Immature natural killer cell (primary cell): ENCODE measurements at regions not wholly inside any gene's neighbourhood (a gene's known extent, or its start where the extent isn't known, plus 50 kb on each side); places are given as distances from the start of the nearest gene placed in this dataset.

ENCODE experiments used
- DNase-seq, 3 donors: peaks; one replicate each; pipeline ENCODE4 v3.0.0; 2022; ENCODE audit warnings: mixed read lengths in 1 of 3
- H3K27ac Mint-ChIP-seq, 6 donors: one replicate each; pipeline ENCODE4 v1.8.0; 2020; ENCODE audit warnings: mixed read lengths in 6 of 6, mild to moderate bottlenecking in 5 of 6, inconsistent platforms in 4 of 6, moderate library complexity in 3 of 6
- H3K27me3 Mint-ChIP-seq, 3 donors: one replicate each; pipeline ENCODE4 v1.8.0; 2020 to 2021; ENCODE audit warnings: low read depth in 3 of 3, mild to moderate bottlenecking in 3 of 3, mixed read lengths in 3 of 3, moderate library complexity in 3 of 3, inconsistent platforms in 1 of 3
- H3K36me3 Mint-ChIP-seq, 3 donors: one replicate each; pipeline ENCODE4 v1.8.0; 2020; ENCODE audit warnings: mixed read lengths in 3 of 3, inconsistent platforms in 2 of 3, mild to moderate bottlenecking in 2 of 3
- H3K4me1 Mint-ChIP-seq, 2 donors: one replicate each; pipeline ENCODE4 v1.8.0; 2020; ENCODE audit warnings: inconsistent platforms in 2 of 2, mild to moderate bottlenecking in 2 of 2, mixed read lengths in 2 of 2, moderate library complexity in 1 of 2
- H3K4me3 Mint-ChIP-seq, 5 donors: one replicate each; pipeline ENCODE4 v1.8.0; 2020; ENCODE audit warnings: mild to moderate bottlenecking in 5 of 5, mixed read lengths in 5 of 5, inconsistent platforms in 3 of 5, moderate library complexity in 3 of 5
- H3K9me3 Mint-ChIP-seq, 6 donors: one replicate each; pipeline ENCODE4 v1.8.0; 2020; ENCODE audit warnings: mild to moderate bottlenecking in 6 of 6, mixed read lengths in 6 of 6, inconsistent platforms in 4 of 6, moderate library complexity in 3 of 6

DNA sequence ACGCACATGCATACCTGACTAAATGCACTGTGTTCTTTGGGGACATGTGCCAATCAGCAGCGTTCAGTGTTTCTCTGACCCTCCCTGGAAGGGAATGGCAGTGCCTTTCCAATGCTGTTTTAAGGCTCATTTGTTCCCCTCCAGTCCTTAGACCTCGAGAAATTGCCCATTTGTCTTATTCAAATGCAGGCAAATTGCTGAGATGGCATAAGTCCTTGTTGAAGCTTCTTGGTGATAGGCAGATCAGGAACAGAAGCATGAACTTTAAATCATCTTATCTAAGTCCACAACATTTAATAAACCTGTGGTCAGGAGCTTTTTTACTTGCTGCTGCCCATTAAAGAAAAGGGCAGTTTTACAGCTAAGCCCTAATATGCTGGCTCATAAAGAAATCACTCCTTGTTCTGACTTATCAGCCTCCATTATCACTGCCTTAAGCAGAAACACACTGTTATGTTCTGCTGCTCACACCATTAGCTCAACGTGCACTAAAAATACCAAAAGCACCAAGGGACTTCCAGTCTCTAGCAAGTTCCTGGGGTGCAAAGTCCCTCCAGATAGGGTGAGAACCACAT, 112.9 kb upstream of the LRFN2 start:
- H3K36me3 Mint-ChIP-seq, result no peaks in the 10 kb centered on the region
- H3K27ac Mint-ChIP-seq, result no peak overlapping the region
- DNase-seq, result no peak
- no peak overlapping the region for H3K4me3 Mint-ChIP-seq
- H3K4me1 Mint-ChIP-seq, result no peaks in the 10 kb centered on the region
- H3K9me3 Mint-ChIP-seq, result no peaks in the 10 kb centered on the region
- H3K27me3 Mint-ChIP-seq, result peaks cover 3 to 11% (median 5%) of the 10 kb centered on the region in 3 donors

DNA sequence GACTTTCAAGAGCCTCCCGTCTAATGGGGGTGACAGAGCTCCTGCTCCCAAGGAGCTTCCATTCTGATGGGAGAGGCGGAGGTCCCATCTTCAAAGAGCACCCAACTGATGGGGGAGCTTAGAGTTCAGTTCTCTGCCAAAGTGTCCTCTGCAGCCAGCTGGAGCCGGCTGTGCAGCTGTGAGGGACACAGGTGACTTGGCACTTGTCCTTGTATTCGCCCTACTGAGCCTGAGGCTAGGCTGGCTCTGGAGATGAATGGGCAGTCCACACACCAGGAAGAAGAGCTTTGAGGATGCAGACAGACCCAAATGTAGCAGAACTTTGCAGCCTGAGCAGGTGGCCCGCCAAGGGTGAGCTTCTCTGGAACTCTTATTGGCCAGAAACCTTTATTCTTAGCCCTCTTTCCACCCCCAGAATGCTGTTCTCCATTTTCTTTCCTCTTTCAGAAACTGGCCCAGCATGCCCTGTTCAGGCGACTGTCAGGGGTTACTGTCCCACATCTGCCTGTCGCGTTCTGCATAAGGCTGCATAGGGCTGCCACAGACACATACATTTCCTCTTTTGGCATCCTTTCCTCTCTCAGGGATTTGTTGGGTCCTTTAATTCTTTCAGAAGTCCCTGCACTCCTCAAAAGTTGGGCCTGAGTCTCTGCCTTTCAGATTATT, 108.7 kb upstream of the LRFN2 start:
- Mint-ChIP-seq H3K9me3 (no peaks in the 10 kb centered on the region), H3K27me3 (peaks cover 0 to 6% (median 5%) of the 10 kb centered on the region in 3 donors), H3K36me3 (no peaks in the 10 kb centered on the region), H3K4me3 (no peak overlapping the region), H3K27ac (no peak overlapping the region), H3K4me1 (no peaks in the 10 kb centered on the region)
- DNase-seq, result no peak

DNA sequence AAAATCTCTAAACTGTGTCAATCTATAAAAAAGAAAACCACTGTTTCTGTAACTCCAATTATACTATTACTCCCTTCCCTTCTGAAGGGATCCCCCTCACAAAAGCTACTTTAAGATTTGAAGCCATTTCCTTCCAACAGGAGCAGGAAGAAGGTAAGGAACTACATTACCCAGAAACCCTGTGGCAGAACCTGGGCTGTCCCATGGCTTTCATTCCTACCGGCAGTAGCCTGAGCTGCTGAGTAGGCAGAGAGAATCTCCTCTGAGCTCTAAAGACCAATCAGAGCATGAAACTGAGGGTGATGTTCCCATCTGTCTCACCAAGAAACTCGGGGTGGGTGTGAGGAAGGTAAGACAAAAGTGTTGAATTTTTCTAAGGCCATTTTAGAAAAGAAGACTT, 108.0 kb upstream of the LRFN2 start:
- H3K27me3 Mint-ChIP-seq, result peaks cover 0 to 6% (median 5%) of the 10 kb centered on the region in 3 donors
- H3K36me3 Mint-ChIP-seq, result no peaks in the 10 kb centered on the region
- no peaks in the 10 kb centered on the region for H3K4me1 Mint-ChIP-seq
- no peak overlapping the region for H3K27ac Mint-ChIP-seq
- no peaks in the 10 kb centered on the region for H3K9me3 Mint-ChIP-seq
- no peak for DNase-seq
- no peak overlapping the region for H3K4me3 Mint-ChIP-seq

DNA sequence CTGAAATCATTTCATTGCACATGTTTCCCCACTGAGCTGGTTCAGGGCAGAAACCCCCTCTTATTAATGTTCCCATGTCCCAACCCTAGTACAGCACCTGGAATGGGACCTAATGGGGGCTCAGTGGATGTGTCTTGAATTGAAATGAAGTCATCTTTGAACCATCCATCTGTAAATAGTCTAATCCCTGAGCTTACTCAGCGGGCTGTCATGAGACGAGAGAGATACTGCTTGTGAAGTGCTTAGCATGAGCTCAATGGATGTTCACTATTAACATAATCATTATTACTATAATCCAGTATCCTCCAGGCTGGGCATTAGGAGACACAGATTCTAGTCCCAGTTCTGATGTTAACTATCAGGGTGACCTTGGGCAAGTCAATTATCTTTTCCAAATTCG, 106.6 kb upstream of the LRFN2 start:
- H3K4me3 Mint-ChIP-seq, result no peak overlapping the region
- DNase-seq, result no peak
- H3K9me3 Mint-ChIP-seq, result no peaks in the 10 kb centered on the region
- peaks cover 0 to 9% (median 2%) of the 10 kb centered on the region in 3 donors for H3K27me3 Mint-ChIP-seq
- no peak overlapping the region for H3K27ac Mint-ChIP-seq
- H3K4me1 Mint-ChIP-seq, result no peaks in the 10 kb centered on the region
- H3K36me3 Mint-ChIP-seq, result no peaks in the 10 kb centered on the region

DNA sequence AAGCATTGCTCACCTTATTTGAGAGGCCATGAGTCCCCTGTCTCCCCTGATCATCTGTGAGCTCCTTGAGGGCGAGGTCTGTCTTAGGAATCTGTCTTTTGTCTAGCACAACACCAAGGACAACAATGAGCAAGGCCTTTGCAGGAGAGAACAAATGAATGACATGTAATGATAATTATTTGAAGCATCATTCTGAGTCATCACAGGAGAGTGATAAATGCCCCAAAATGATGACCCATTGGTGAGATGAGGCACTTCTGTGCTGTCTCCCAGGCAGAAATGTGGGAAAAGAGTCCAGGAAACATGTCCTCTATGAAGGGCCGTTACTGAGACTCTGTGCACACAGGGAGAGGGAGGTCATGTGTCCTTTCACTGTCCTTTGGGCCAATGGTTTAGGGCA, 105.2 kb upstream of the LRFN2 start:
- Mint-ChIP-seq H3K36me3 (no peaks in the 10 kb centered on the region), H3K4me1 (no peaks in the 10 kb centered on the region), H3K9me3 (peaks cover 0 to under 1% (median 0%) of the 10 kb centered on the region in 6 donors), H3K27ac (no peak overlapping the region), H3K4me3 (no peak overlapping the region), H3K27me3 (peaks cover 0 to 4% (median 2%) of the 10 kb centered on the region in 3 donors)
- DNase-seq, result no peak

DNA sequence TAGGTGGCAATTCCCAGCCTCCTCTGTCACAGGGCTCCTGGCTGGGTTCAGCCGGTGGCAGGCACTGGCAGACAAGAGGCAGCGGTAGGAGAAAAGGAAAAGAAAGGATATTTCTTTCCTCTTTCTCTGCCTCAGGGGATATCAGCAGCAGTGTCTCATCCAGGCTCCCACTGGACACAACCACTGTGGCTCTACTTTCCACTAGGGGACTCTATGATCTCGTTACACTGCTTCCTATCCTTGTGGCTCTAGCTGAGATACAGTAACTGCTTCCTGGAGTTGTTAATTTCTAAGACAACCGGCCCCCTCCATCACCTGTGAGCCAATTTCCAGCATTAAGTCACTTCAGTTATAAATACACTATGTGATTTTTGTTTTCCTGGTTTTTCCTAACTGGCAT, 102.0 kb upstream of the LRFN2 start:
- Mint-ChIP-seq H3K4me1 (no peaks in the 10 kb centered on the region), H3K27me3 (peaks cover 0 to 8% (median 3%) of the 10 kb centered on the region in 3 donors), H3K9me3 (peaks cover 0 to 3% (median 1%) of the 10 kb centered on the region in 6 donors), H3K36me3 (no peaks in the 10 kb centered on the region), H3K4me3 (no peak overlapping the region), H3K27ac (no peak overlapping the region)
- DNase-seq, result no peak

DNA sequence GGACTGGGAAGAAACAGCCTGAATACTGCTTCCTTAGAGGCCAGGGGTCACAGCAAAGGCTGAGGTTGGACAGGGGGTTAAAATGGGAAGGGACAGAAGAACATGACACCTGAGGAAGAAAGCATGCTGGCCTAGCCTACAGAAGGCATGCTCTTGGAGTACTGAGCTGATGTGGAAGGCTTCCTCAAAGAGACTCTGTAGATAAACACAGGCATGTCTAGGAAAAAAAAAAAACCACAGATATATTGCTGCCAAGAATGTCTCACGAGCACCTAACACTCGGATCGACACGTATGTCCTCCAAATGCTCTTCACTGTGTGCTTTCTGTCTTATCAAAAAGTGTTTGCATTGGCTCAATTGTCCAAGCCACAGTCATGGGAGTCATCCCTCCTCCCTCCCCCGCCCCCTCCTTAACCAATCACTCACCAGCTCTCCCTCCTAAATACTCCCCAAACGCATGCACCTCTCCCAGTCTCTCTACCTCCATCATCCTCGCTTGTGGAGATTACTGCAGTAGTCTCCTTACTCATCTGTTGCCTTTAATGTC, 101.1 kb upstream of the LRFN2 start:
- no peaks in the 10 kb centered on the region for H3K4me1 Mint-ChIP-seq
- H3K9me3 Mint-ChIP-seq, result peaks cover 0 to 3% (median 1%) of the 10 kb centered on the region in 6 donors
- H3K27ac Mint-ChIP-seq, result no peak overlapping the region

DNA sequence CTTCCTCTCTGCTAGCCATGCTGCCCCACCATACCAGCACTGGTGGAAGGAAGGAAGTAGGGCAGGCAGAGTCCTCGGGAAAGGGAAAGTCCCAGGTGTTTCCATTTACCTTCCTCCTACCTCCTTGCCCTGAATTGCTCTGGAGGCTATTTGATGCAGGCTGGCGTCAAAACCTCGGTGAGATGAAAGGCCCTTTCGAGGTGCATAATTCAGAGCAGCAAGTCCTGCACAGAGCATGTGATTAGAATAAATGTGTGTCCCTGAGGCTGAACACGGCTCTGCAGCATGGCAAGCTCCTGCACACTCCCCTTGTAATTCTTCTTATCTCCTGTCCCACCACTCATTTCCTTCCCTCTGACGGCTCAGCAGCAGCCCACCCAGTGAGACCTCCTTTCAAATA, 98.7 kb upstream of the LRFN2 start:
- Mint-ChIP-seq H3K27ac (no peak overlapping the region), H3K4me3 (no peak overlapping the region), H3K27me3 (peaks cover 0 to 11% (median 3%) of the 10 kb centered on the region in 3 donors), H3K36me3 (no peaks in the 10 kb centered on the region), H3K4me1 (no peaks in the 10 kb centered on the region), H3K9me3 (peaks cover 0 to 3% (median 1%) of the 10 kb centered on the region in 6 donors)
- DNase-seq, result no peak

More for the DNA sequence above, 101.1 kb upstream of the LRFN2 start:
- Mint-ChIP-seq H3K4me3 (no peak overlapping the region), H3K36me3 (no peaks in the 10 kb centered on the region), H3K27me3 (peaks cover 0 to 10% (median 3%) of the 10 kb centered on the region in 3 donors)
- no peak for DNase-seq

DNA sequence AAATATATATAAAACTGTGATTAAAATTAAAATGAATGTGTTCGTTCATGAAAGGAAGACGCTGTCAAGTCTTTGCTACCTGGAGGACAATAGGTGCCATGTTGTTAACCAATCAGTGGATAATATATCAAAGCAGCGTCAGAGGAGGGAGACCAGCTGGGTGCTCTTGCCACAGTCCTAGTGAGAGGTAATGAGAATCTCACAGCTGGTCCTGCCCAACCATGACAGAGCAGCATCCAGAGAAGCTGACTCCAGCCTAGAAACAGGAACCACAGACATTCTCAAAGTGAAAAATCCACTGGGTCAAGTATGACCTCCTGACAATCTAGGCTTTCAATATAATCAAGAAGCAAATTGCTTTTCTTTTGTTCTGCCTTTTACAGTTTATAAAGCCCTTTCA, 94.5 kb upstream of the LRFN2 start:
- H3K4me1 Mint-ChIP-seq, result no peaks in the 10 kb centered on the region

DNA sequence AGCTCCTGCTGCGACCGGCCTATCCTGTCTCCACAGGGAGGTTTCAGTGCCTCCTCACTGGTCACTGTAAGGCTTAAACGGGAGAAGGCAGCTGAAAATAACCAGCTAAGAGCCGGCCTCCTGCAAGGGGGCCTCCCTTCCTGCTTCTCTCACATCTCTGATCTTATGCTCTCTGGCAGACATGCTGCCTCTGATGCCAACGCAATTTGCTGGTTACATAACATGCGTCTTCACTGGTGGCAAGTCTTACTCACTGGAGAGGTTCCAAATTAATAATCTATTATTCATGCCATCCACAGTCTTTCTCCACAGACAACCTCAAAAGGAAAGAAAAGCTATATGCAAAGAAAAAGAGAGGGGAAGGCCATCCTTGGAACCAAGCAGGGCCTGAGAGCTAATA, 91.8 kb upstream of the LRFN2 start:
- no peak for DNase-seq
- Mint-ChIP-seq H3K4me1 (no peaks in the 10 kb centered on the region), H3K9me3 (peaks cover 0 to 5% (median 0%) of the 10 kb centered on the region in 6 donors), H3K27ac (no peak overlapping the region), H3K4me3 (no peak overlapping the region), H3K27me3 (peaks cover 2 to 8% (median 6%) of the 10 kb centered on the region in 3 donors), H3K36me3 (no peaks in the 10 kb centered on the region)

More for the DNA sequence above, 94.5 kb upstream of the LRFN2 start:
- no peak overlapping the region for H3K4me3 Mint-ChIP-seq
- H3K9me3 Mint-ChIP-seq, result peaks cover 0 to 5% (median 2%) of the 10 kb centered on the region in 6 donors
- H3K36me3 Mint-ChIP-seq, result no peaks in the 10 kb centered on the region
- H3K27me3 Mint-ChIP-seq, result peaks cover 2 to 8% (median 6%) of the 10 kb centered on the region in 3 donors
- no peak for DNase-seq
- H3K27ac Mint-ChIP-seq, result no peak overlapping the region

DNA sequence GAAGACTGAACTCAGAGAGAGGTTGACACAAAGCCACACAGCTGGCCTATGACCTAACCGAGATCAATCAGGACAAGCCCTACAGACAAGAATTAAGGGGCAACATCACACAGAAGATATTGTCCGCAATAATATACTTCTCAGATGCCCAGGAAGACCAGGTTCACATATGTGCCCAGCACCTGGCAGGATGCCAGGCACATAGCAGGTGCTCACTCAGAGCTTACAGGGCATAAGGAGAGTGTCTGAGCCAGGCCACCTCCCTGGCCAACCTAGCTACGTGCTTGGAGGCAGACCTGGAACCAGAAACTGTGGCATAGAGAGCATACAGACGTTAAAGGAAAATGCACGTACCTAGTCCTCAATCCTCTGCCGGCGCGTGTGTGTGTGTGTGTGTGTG, 87.0 kb upstream of the LRFN2 start:
- peaks cover 2 to 4% (median 2%) of the 10 kb centered on the region in 3 donors for H3K27me3 Mint-ChIP-seq
- no peak for DNase-seq

DNA sequence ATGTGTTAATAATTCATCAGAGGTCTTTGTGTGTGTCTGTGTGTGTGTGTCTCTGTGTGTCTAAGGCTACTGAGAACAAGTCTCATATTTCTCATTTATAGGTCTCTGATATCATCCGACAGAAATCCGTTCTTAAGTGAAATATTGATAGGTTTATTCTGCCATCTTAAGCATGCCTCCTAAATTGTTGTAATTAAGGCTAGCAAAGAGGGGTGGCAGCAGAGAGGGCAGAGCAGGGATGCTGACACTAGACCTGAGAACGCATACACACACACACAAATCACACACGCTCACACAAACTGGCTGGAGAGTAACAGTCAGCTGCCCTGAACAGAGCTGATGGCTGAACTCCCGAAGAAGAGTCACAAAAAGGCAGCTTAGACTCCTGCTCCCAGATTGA, 84.9 kb upstream of the LRFN2 start:
- Mint-ChIP-seq H3K9me3 (no peaks in the 10 kb centered on the region), H3K27ac (no peak overlapping the region), H3K4me1 (no peaks in the 10 kb centered on the region), H3K36me3 (no peaks in the 10 kb centered on the region), H3K27me3 (peaks cover 2% of the 10 kb centered on the region in 3 donors), H3K4me3 (no peak overlapping the region)
- DNase-seq, result no peak

More for the DNA sequence above, 87.0 kb upstream of the LRFN2 start:
- H3K4me3 Mint-ChIP-seq, result no peak overlapping the region
- no peak overlapping the region for H3K27ac Mint-ChIP-seq
- H3K4me1 Mint-ChIP-seq, result no peaks in the 10 kb centered on the region
- H3K36me3 Mint-ChIP-seq, result no peaks in the 10 kb centered on the region
- H3K9me3 Mint-ChIP-seq, result peaks cover 0 to 5% (median 0%) of the 10 kb centered on the region in 6 donors

DNA sequence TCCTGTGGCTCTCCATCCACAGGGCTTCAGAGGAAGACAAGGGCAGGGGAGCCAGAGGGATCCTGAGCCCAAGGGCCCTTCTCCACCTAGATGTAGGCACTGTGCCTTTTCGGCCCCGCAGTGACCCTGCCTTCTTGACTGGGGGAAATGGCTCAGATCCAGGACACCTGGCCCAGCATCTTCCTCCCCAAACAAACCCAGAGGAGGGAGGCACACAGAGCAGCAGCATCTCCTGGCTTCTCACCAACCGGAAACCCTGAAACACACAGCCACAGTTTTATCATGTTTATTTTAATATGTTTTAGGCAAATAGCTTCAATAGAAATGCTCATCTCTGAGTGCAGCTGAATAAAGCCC, 84.5 kb upstream of the LRFN2 start:
- Mint-ChIP-seq H3K4me1 (no peaks in the 10 kb centered on the region), H3K27ac (no peak overlapping the region), H3K9me3 (peaks cover 0 to under 1% (median 0%) of the 10 kb centered on the region in 6 donors), H3K4me3 (no peak overlapping the region), H3K36me3 (peaks cover 0 to 4% (median 0%) of the 10 kb centered on the region in 3 donors), H3K27me3 (peaks cover 2% of the 10 kb centered on the region in 3 donors)
- DNase-seq, result no peak

DNA sequence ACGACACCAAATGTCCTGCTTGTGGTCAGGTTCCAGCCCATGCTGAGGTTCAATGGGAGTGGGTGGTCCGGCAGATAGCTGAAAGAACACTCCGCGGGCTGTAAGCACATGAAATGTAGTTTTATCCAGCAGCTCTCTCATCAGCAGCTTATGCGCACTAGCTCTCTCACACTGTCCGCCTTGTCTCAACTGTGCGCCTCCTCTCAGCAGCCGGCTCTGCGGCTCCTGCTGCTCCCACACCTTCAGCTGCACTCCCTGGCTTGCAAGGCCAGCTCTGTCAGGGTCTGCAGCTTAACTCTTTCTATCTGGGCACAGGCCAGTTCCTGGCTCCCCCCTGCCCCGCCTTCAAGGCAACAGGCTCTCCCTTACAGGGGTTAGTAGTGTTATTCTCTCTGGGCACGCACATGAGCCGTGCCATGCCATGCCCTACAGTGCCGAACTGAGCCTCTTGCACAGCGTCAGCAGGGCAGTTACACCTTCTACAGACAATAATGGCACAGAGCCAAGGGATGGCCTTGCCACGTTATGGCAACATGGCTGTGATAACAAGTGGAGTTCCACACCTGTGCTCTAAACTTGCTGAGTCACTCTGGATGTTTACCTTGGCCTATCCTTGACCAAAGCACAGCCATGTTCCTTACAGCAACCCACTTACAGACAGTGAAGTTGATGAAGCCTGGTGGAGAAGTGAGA, 84.0 kb upstream of the LRFN2 start:
- peaks cover 0 to 3% (median 0%) of the 10 kb centered on the region in 6 donors for H3K9me3 Mint-ChIP-seq
- no peak overlapping the region for H3K4me3 Mint-ChIP-seq
- H3K4me1 Mint-ChIP-seq, result no peaks in the 10 kb centered on the region
- DNase-seq, result no peak
- no peak overlapping the region for H3K27ac Mint-ChIP-seq
- H3K36me3 Mint-ChIP-seq, result peaks cover 0 to 5% (median 0%) of the 10 kb centered on the region in 3 donors
- peaks cover 2% of the 10 kb centered on the region in 3 donors for H3K27me3 Mint-ChIP-seq
